ENCODE measurements at regions not wholly inside any gene's neighbourhood (a gene's known extent, or its start where the extent isn't known, plus 50 kb on each side); places are given as distances from the start of the nearest gene placed in this dataset.

DNA sequence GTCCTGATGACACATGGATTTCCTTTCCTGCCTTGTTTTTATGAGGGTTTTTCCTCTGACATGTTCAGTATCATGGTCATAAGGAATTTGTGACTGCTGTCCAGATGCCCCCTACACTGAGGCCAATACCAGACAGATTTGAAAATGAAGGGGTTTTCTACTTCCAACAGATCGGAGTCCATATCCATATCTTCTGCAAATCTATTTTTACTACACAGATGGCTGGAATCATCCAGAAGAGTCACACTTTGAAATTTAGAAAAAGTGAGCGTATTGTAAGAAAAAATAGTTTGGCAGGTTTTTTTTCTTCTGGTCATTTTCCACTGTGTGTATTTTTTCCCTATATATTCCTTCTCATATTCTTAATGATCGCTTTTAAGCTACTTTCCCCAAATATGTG, 197.5 kb upstream of the LRRC3B start:
- Histone ChIP-seq H4K20me1 (ENCODE audit: control insufficient read depth, extremely low read depth, insufficient read depth, low read length) (no peaks in the 10 kb centered on the region), H3K27ac (ENCODE audit: control insufficient read depth, insufficient read depth, low read length) (no peak overlapping the region), H3K79me2 (ENCODE audit: control insufficient read depth, insufficient read depth, low read length) (no peaks in the 10 kb centered on the region), H3K9me1 (ENCODE audit: control insufficient read depth, extremely low read depth, insufficient read depth, low read length) (no peaks in the 10 kb centered on the region), H3K4me2 (ENCODE audit: control insufficient read depth, extremely low read depth, insufficient read depth, low read depth, low read length) (no peak overlapping the region), H3K9me3 (ENCODE audit: control insufficient read depth, low read depth, low read length) (no peaks in the 10 kb centered on the region), H3K36me3 (ENCODE audit: control insufficient read depth in 2 of 2, extremely low read depth in 1 of 2, insufficient read depth in 2 of 2, low read length in 2 of 2) (no peaks in the 10 kb centered on the region), H3K9ac (ENCODE audit: control insufficient read depth, extremely low read depth, insufficient read depth, low read length) (no peak overlapping the region), H3K4me3 (ENCODE audit: control insufficient read depth in 2 of 3, extremely low read depth in 1 of 3, insufficient read depth in 2 of 3, low read depth in 1 of 3, low read length in 3 of 3) (no peak overlapping the region), H2AFZ (ENCODE audit: control insufficient read depth, low read length) (no peak overlapping the region), H3K27me3 (ENCODE audit: control insufficient read depth, extremely low read depth, insufficient read depth, low read length) (no peaks in the 10 kb centered on the region), H3K4me1 (ENCODE audit: control insufficient read depth, extremely low read depth, insufficient read depth, low read length) (no peaks in the 10 kb centered on the region)
- dilution Hi-C loops (cut with MboI; ENCODE audit: extremely low pct_ligation_motif_present, low sequenced_read_pairs): no loop called here
- DNase-seq (ENCODE audit: low read depth, low spot score) (no peak), FAIRE-seq (no peak)
- TF ChIP-seq EZH2 (IDR thresholded peaks at IDR 0.05; ENCODE audit: low read length): no peak
- TF ChIP-seq, protein P1, sequence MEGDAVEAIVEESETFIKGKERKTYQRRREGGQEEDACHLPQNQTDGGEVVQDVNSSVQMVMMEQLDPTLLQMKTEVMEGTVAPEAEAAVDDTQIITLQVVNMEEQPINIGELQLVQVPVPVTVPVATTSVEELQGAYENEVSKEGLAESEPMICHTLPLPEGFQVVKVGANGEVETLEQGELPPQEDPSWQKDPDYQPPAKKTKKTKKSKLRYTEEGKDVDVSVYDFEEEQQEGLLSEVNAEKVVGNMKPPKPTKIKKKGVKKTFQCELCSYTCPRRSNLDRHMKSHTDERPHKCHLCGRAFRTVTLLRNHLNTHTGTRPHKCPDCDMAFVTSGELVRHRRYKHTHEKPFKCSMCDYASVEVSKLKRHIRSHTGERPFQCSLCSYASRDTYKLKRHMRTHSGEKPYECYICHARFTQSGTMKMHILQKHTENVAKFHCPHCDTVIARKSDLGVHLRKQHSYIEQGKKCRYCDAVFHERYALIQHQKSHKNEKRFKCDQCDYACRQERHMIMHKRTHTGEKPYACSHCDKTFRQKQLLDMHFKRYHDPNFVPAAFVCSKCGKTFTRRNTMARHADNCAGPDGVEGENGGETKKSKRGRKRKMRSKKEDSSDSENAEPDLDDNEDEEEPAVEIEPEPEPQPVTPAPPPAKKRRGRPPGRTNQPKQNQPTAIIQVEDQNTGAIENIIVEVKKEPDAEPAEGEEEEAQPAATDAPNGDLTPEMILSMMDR (optimal IDR thresholded peaks at IDR 0.05 in 1 of 3, IDR thresholded peaks at IDR 0.05 in 1 of 3, conservative IDR thresholded peaks at IDR 0.05 in 1 of 3; ENCODE audit: extremely low read depth in 1 of 3, insufficient read depth in 2 of 3, low read length in 3 of 3): no peak

GRCh38 chr3:26428992-26429391, 193.6 kb upstream of the LRRC3B start:
- H3K36me3 ChIP-seq (ENCODE audit: control insufficient read depth in 2 of 2, extremely low read depth in 1 of 2, insufficient read depth in 2 of 2, low read length in 2 of 2): no peaks in the 10 kb centered on the region
- no peak overlapping the region for H3K4me3 ChIP-seq (ENCODE audit: control insufficient read depth in 2 of 3, extremely low read depth in 1 of 3, insufficient read depth in 2 of 3, low read depth in 1 of 3, low read length in 3 of 3)
- H3K27ac ChIP-seq (ENCODE audit: control insufficient read depth, insufficient read depth, low read length): no peak overlapping the region
- FAIRE-seq: no peak
- no peaks in the 10 kb centered on the region for H3K9me1 ChIP-seq (ENCODE audit: control insufficient read depth, extremely low read depth, insufficient read depth, low read length)
- no peaks in the 10 kb centered on the region for H3K9me3 ChIP-seq (ENCODE audit: control insufficient read depth, low read depth, low read length)
- H2AFZ ChIP-seq (ENCODE audit: control insufficient read depth, low read length): no peak overlapping the region
- no peaks in the 10 kb centered on the region for H3K79me2 ChIP-seq (ENCODE audit: control insufficient read depth, insufficient read depth, low read length)
- H4K20me1 ChIP-seq (ENCODE audit: control insufficient read depth, extremely low read depth, insufficient read depth, low read length): no peaks in the 10 kb centered on the region
- DNase-seq (ENCODE audit: low read depth, low spot score): no peak
- TF ChIP-seq, protein P1 (optimal IDR thresholded peaks at IDR 0.05 in 1 of 3, IDR thresholded peaks at IDR 0.05 in 1 of 3, conservative IDR thresholded peaks at IDR 0.05 in 1 of 3; ENCODE audit: extremely low read depth in 1 of 3, insufficient read depth in 2 of 3, low read length in 3 of 3): no peak
- no peak for TF ChIP-seq EZH2 (IDR thresholded peaks at IDR 0.05; ENCODE audit: low read length)
- no peak overlapping the region for H3K9ac ChIP-seq (ENCODE audit: control insufficient read depth, extremely low read depth, insufficient read depth, low read length)
- H3K4me2 ChIP-seq (ENCODE audit: control insufficient read depth, extremely low read depth, insufficient read depth, low read depth, low read length): no peak overlapping the region
- no peaks in the 10 kb centered on the region for H3K27me3 ChIP-seq (ENCODE audit: control insufficient read depth, extremely low read depth, insufficient read depth, low read length)
- no peaks in the 10 kb centered on the region for H3K4me1 ChIP-seq (ENCODE audit: control insufficient read depth, extremely low read depth, insufficient read depth, low read length)
- dilution Hi-C loops (cut with MboI; ENCODE audit: extremely low pct_ligation_motif_present, low sequenced_read_pairs): no loop called here

All from keratinocyte (primary cell).